Gastroesophageal sphincter (tissue), 2 donors: ENCODE measurements at regions not wholly inside any gene's neighbourhood (a gene's known extent, or its start where the extent isn't known, plus 50 kb on each side); places are given as distances from the start of the nearest gene placed in this dataset.

Experiments
- EP300 ChIP-seq: sonication (generic); formaldehyde crosslinking; IDR thresholded peaks from one replicate; pipeline ENCODE4 v1.6.1; 2017; ENCODE audit warnings: antibody characterized with exemption, mild to moderate bottlenecking
- POLR2A ChIP-seq, 2 donors: fragments of 450-650 bp; IDR thresholded peaks; one replicate each; pipeline ENCODE4 v1.6.1; 2017; ENCODE audit warnings: antibody characterized with exemption in 2 of 2, mild to moderate bottlenecking in 2 of 2, moderate library complexity in 1 of 2

GRCh38 chr2:18180031-18180610 lies 301.7 kb downstream of the KCNS3 start:
- TF ChIP-seq EP300 = no peak
- TF ChIP-seq POLR2A (IDR thresholded peaks at IDR 0.05) = no peak
